Caco-2 (cell line): ENCODE measurements at regions not wholly inside any gene's neighbourhood (a gene's known extent, or its start where the extent isn't known, plus 50 kb on each side); places are given as distances from the start of the nearest gene placed in this dataset.
"Not testable (repeated sequence)": the region's sequence is repeated elsewhere in the genome, so short reads cannot be mapped to it uniquely, and the experiment has no call there.

Experiments used
- BruUV-seq: library from RNA; stranded (reverse); fragments of 400-500 nt; replicated peaks from 2 replicates; lab custom pipeline; 2021; lab: Mats Ljungman, UMichigan
- CTCF ChIA-PET: fragments of 300-600 bp; sonication (Branson Sonifier 250); formaldehyde crosslinking; loops from one replicate; lab custom pipeline; 2022; ENCODE audit warnings: antibody characterized with exemption; lab: Charles Lee
- POLR2A ChIA-PET: fragments of 300-600 bp; sonication (Branson Sonifier 250); formaldehyde crosslinking; loops from one replicate; lab custom pipeline; 2022; ENCODE audit warnings: antibody characterized with exemption; lab: Charles Lee
- DNase-seq, 2 experiments: peaks; one replicate each; pipeline versions ENCODE4 v3.0.0 to v3.0.0-alpha.2; 2020 to 2022
- H3K27me3 ChIP-seq: replicated peaks from 2 replicates; pipeline ENCODE4 v1.6.0; 2011; ENCODE audit warnings: low read length; ENCODE audit not compliant: control insufficient read depth, insufficient read depth
- H3K36me3 ChIP-seq: 2 replicates; pipeline ENCODE4 v1.5.1; 2011; ENCODE audit warnings: low read length; ENCODE audit not compliant: control insufficient read depth, insufficient read depth
- H3K4me1 ChIP-seq: fragments of 250-450 bp; sonication (Bioruptor Pico); 2 replicates; pipeline ENCODE4 v1.5.1; 2020; ENCODE audit warnings: mild to moderate bottlenecking
- H3K4me3 ChIP-seq: 2 replicates; pipeline ENCODE4 v1.5.1; 2011; ENCODE audit warnings: low read depth, mild to moderate bottlenecking, control low read depth, low read length
- H3K9me3 ChIP-seq: fragments of 250-450 bp; sonication (Bioruptor Pico); 2 replicates; pipeline ENCODE4 v1.5.1; 2020; ENCODE audit warnings: mild to moderate bottlenecking, moderate library complexity
- H3K27ac Mint-ChIP-seq: one replicate; pipeline ENCODE4 v1.8.0; 2022; ENCODE audit warnings: mixed read lengths; ENCODE audit not compliant: unreplicated experiment
- H3K27me3 Mint-ChIP-seq: one replicate; pipeline ENCODE4 v1.8.0; 2022; ENCODE audit warnings: mixed read lengths; ENCODE audit not compliant: insufficient read depth, unreplicated experiment
- H3K36me3 Mint-ChIP-seq: one replicate; pipeline ENCODE4 v1.8.0; 2022; ENCODE audit warnings: mild to moderate bottlenecking, mixed read lengths; ENCODE audit not compliant: insufficient read depth, unreplicated experiment
- H3K4me1 Mint-ChIP-seq: one replicate; pipeline ENCODE4 v1.8.0; 2022; ENCODE audit warnings: low read depth, mixed read lengths; ENCODE audit not compliant: unreplicated experiment
- H3K4me3 Mint-ChIP-seq: one replicate; pipeline ENCODE4 v1.8.0; 2022; ENCODE audit warnings: mild to moderate bottlenecking, moderate library complexity, mixed read lengths; ENCODE audit not compliant: unreplicated experiment
- H3K9me3 Mint-ChIP-seq: one replicate; pipeline ENCODE4 v1.8.0; 2022; ENCODE audit warnings: mixed read lengths; ENCODE audit not compliant: unreplicated experiment
- intact Hi-C: fragments of 100-400 bp; cut with micrococcal nuclease; formaldehyde crosslinking; loops from one replicate; pipeline ENCODE4 v1.10.0; 2022; ENCODE audit not compliant: unreplicated experiment
- TF ChIP-seq, protein P1 (sequence below), 2 experiments: fragments of 200-600 bp in 1 of 2; IDR thresholded peaks; 1 replicate in 1 of 2; 2 replicates in 1 of 2; pipeline versions ENCODE4 v1.5.1 to v1.8.0; 2011 to 2022; ENCODE audit warnings: antibody characterized with exemption in 1 of 2, control low read depth in 1 of 2, inconsistent platforms in 1 of 2, low read depth in 1 of 2, low read length in 1 of 2, mild to moderate bottlenecking in 1 of 2, moderate library complexity in 1 of 2; ENCODE audit not compliant: insufficient read depth in 1 of 2, severe bottlenecking in 1 of 2, unreplicated experiment in 1 of 2

DNA sequence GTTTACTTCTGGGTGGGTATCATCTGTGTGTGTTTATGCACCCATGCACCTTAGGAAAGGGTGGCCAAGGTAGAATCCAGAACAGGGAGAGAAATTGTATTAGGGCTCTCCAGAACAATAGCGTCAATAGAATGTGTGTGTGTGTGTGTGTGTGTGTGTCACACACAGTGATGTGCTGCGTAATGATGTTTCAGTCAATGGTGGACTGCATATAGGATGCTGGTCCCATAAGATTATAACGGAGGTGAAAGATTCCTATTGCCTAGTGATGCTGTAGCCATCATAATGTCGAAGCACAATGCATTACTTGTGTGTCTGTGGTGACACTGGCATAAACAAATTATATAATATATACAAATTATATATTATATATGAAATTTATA, 69.3 kb upstream of the PRR23C start:
- TF ChIP-seq, protein P1, sequence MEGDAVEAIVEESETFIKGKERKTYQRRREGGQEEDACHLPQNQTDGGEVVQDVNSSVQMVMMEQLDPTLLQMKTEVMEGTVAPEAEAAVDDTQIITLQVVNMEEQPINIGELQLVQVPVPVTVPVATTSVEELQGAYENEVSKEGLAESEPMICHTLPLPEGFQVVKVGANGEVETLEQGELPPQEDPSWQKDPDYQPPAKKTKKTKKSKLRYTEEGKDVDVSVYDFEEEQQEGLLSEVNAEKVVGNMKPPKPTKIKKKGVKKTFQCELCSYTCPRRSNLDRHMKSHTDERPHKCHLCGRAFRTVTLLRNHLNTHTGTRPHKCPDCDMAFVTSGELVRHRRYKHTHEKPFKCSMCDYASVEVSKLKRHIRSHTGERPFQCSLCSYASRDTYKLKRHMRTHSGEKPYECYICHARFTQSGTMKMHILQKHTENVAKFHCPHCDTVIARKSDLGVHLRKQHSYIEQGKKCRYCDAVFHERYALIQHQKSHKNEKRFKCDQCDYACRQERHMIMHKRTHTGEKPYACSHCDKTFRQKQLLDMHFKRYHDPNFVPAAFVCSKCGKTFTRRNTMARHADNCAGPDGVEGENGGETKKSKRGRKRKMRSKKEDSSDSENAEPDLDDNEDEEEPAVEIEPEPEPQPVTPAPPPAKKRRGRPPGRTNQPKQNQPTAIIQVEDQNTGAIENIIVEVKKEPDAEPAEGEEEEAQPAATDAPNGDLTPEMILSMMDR (IDR thresholded peaks at IDR 0.05; ENCODE audit: insufficient read depth in 1 of 2, low read depth in 1 of 2, low read length in 1 of 2, severe bottlenecking in 1 of 2, unreplicated experiment in 1 of 2): no peak
- no peaks in the 10 kb centered on the region for H3K36me3 ChIP-seq
- ChIA-PET CTCF (interaction anchor here (1.0 to 3.9 kb wide), 2 partner anchors 89 to 215 kb away, joined by 4 to 42 read pairs; no protein-coding TSS in a partner anchor), POLR2A (no interaction called here)
- Mint-ChIP-seq H3K27me3 (no peaks in the 10 kb centered on the region), H3K4me1 (no peaks in the 10 kb centered on the region), H3K27ac (no peak overlapping the region), H3K9me3 (no peaks in the 10 kb centered on the region), H3K36me3 (no peaks in the 10 kb centered on the region), H3K4me3 (no peak overlapping the region)
- no peaks in the 10 kb centered on the region for H3K4me1 ChIP-seq
- H3K27me3 ChIP-seq: no peaks in the 10 kb centered on the region
- intact Hi-C loops: loop anchor here (2.0 kb wide), 2 partner anchors 89 to 215 kb away; no protein-coding TSS in a partner anchor
- H3K4me3 ChIP-seq: no peak overlapping the region
- BruUV-seq: no TSS peak
- DNase-seq: no peak
- no peaks in the 10 kb centered on the region for H3K9me3 ChIP-seq

DNA sequence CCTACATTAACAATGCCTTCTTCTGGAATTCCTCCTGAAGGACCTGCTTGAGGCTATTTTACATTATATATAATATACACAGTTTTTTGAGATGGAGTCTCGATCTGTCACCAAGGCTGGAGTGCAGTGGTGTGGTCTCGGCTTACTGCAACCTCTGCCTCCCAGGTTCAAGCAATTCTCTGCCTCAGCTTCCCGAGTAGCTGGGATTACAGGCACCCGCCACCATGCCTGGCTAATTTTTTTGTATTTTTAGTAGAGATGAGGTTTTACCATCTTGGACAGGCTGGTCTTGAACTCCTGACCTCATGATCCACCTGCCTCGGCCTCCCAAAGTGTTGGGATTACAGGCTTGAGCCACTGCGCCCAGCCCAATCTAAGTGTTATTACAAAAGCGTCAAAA, 71.9 kb upstream of the PRR23C start:
- H3K36me3 ChIP-seq, H3K9me3 Mint-ChIP-seq, intact Hi-C loops, H3K27me3 Mint-ChIP-seq, DNase-seq, H3K4me1 Mint-ChIP-seq, H3K27me3 ChIP-seq, BruUV-seq, H3K4me3 Mint-ChIP-seq, H3K9me3 ChIP-seq, H3K36me3 Mint-ChIP-seq, H3K4me3 ChIP-seq, POLR2A ChIA-PET, CTCF ChIA-PET, H3K27ac Mint-ChIP-seq: not testable (repeated sequence)
- peaks cover 11% of the 10 kb centered on the region for H3K4me1 ChIP-seq

DNA sequence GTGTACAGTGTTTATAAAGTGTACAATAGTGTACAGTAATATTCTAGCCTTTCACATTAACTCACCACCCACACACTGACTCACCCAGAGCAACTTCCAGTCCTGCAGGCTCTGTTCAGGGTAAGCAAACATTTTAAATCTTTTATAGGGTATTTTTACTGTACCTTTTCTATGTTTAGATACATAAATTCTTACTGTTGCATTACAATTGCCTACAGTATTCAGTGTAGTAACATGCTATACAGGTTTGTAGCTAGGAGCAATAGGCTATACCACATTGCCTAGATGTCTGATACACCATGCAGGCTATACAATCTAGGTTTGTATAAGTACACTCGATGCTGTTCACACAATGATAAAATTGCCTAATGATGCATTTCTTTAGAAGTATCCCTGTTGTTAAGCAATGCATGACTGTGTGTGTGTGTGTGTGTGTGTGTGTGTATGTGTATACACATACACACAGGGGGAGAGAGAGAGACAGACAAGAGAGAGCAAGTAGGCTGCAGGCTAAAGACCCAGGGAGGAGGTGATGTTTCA, 72.5 kb upstream of the PRR23C start:
- no peaks in the 10 kb centered on the region for H3K9me3 ChIP-seq
- no peaks in the 10 kb centered on the region for H3K36me3 ChIP-seq
- peaks cover 17% of the 10 kb centered on the region for H3K4me1 ChIP-seq
- Mint-ChIP-seq H3K4me1 (peaks cover 7% of the 10 kb centered on the region), H3K27me3 (no peaks in the 10 kb centered on the region), H3K36me3 (no peaks in the 10 kb centered on the region), H3K27ac (no peak overlapping the region), H3K9me3 (no peaks in the 10 kb centered on the region), H3K4me3 (no peak overlapping the region)
- TF ChIP-seq, protein P1 (IDR thresholded peaks at IDR 0.05; ENCODE audit: insufficient read depth in 1 of 2, low read depth in 1 of 2, low read length in 1 of 2, severe bottlenecking in 1 of 2, unreplicated experiment in 1 of 2): no peak
- no peaks in the 10 kb centered on the region for H3K27me3 ChIP-seq
- DNase-seq: no peak
- intact Hi-C loops: no loop called here
- ChIA-PET POLR2A (no interaction called here), CTCF (no interaction called here)
- no TSS peak for BruUV-seq
- H3K4me3 ChIP-seq: no peak overlapping the region
